ENCODE measurements at regions not wholly inside any gene's neighbourhood (a gene's known extent, or its start where the extent isn't known, plus 50 kb on each side); places are given as distances from the start of the nearest gene placed in this dataset.

DNA sequence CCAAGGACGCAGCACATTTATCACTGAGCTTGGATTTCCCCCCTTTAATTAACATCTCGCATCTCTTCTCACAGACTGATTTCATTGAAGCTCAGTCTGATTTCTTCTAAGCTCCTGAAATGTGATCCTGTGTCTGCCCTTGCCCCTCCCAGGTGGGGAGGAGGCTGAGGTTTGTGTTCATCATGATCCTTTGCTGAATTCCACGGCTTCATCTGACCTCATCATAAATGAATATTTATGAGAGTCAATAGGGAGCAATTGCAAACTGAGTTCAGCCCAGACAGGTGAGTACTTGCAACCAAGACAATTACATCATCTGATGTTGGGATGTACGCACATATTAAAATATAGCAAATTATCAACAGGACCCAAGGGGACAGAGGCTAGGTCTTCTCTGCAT lies 72.4 kb downstream of the MAP1LC3B2 start:
- Histone ChIP-seq H3K9ac (ENCODE audit: low read depth, low read length, poor library complexity, severe bottlenecking) (no peak overlapping the region), H3K9me3 (ENCODE audit: insufficient read depth, low read depth, low read length) (no peaks in the 10 kb centered on the region), H4K20me1 (ENCODE audit: insufficient read depth, low read length, poor library complexity, severe bottlenecking) (no peaks in the 10 kb centered on the region), H3K27me3 (ENCODE audit: insufficient read depth, low read length, poor library complexity, severe bottlenecking) (no peaks in the 10 kb centered on the region), H2AFZ (ENCODE audit: low read length) (no peak overlapping the region), H3K4me1 (ENCODE audit: insufficient read depth, low read length, poor library complexity, severe bottlenecking) (no peaks in the 10 kb centered on the region), H3K79me2 (ENCODE audit: insufficient read depth, low read length) (no peaks in the 10 kb centered on the region), H3F3A (ENCODE audit: low read depth) (no peaks in the 10 kb centered on the region), H3K4me3 (ENCODE audit: low read length, poor library complexity, severe bottlenecking) (no peak overlapping the region), H3K36me3 (ENCODE audit: insufficient read depth, low read length) (no peaks in the 10 kb centered on the region), H3K4me2 (ENCODE audit: low read depth, low read length, poor library complexity, severe bottlenecking) (no peak overlapping the region), H3K9me2 (replicated peaks; ENCODE audit: low read depth, low read length) (no peaks in the 10 kb centered on the region)
- TF ChIP-seq EZH2phosphoT487 (IDR thresholded peaks at IDR 0.05; ENCODE audit: borderline replicate concordance) = no peak
- TF ChIP-seq, protein P1, sequence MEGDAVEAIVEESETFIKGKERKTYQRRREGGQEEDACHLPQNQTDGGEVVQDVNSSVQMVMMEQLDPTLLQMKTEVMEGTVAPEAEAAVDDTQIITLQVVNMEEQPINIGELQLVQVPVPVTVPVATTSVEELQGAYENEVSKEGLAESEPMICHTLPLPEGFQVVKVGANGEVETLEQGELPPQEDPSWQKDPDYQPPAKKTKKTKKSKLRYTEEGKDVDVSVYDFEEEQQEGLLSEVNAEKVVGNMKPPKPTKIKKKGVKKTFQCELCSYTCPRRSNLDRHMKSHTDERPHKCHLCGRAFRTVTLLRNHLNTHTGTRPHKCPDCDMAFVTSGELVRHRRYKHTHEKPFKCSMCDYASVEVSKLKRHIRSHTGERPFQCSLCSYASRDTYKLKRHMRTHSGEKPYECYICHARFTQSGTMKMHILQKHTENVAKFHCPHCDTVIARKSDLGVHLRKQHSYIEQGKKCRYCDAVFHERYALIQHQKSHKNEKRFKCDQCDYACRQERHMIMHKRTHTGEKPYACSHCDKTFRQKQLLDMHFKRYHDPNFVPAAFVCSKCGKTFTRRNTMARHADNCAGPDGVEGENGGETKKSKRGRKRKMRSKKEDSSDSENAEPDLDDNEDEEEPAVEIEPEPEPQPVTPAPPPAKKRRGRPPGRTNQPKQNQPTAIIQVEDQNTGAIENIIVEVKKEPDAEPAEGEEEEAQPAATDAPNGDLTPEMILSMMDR (conservative IDR thresholded peaks at IDR 0.05; ENCODE audit: low read length) = no peak

DNA sequence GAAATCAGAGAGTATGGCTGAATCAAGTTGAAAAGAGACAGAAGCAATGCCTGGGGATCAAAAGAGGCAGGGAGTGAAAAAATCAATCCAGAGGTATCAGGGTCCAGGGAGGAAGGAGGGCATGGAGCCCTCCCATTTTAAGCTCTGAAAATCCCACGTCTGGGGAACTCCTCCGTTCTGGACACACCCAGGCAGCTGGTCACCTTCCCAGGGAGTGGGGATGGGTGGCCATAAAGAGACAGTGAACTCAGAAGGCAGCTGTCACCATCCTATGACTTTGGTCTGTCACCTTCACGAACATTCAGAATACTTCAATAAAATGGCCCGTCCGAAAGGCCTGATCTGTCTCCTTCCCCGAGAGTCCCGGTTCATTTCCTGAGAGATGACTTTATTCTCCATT lies 71.6 kb downstream of the MAP1LC3B2 start:
- no peaks in the 10 kb centered on the region for H4K20me1 ChIP-seq (ENCODE audit: insufficient read depth, low read length, poor library complexity, severe bottlenecking)
- no peaks in the 10 kb centered on the region for H3F3A ChIP-seq (ENCODE audit: low read depth)
- no peak overlapping the region for H2AFZ ChIP-seq (ENCODE audit: low read length)
- H3K27me3 ChIP-seq (ENCODE audit: insufficient read depth, low read length, poor library complexity, severe bottlenecking) = no peaks in the 10 kb centered on the region
- TF ChIP-seq EZH2phosphoT487 (IDR thresholded peaks at IDR 0.05; ENCODE audit: borderline replicate concordance) = no peak
- TF ChIP-seq, protein P1 (conservative IDR thresholded peaks at IDR 0.05; ENCODE audit: low read length) = no peak
- H3K79me2 ChIP-seq (ENCODE audit: insufficient read depth, low read length) = no peaks in the 10 kb centered on the region
- H3K36me3 ChIP-seq (ENCODE audit: insufficient read depth, low read length) = no peaks in the 10 kb centered on the region
- no peak overlapping the region for H3K4me2 ChIP-seq (ENCODE audit: low read depth, low read length, poor library complexity, severe bottlenecking)
- no peaks in the 10 kb centered on the region for H3K9me2 ChIP-seq (replicated peaks; ENCODE audit: low read depth, low read length)
- H3K4me1 ChIP-seq (ENCODE audit: insufficient read depth, low read length, poor library complexity, severe bottlenecking) = no peaks in the 10 kb centered on the region
- H3K9me3 ChIP-seq (ENCODE audit: insufficient read depth, low read depth, low read length) = no peaks in the 10 kb centered on the region
- H3K9ac ChIP-seq (ENCODE audit: low read depth, low read length, poor library complexity, severe bottlenecking) = no peak overlapping the region
- no peak overlapping the region for H3K4me3 ChIP-seq (ENCODE audit: low read length, poor library complexity, severe bottlenecking)

DNA sequence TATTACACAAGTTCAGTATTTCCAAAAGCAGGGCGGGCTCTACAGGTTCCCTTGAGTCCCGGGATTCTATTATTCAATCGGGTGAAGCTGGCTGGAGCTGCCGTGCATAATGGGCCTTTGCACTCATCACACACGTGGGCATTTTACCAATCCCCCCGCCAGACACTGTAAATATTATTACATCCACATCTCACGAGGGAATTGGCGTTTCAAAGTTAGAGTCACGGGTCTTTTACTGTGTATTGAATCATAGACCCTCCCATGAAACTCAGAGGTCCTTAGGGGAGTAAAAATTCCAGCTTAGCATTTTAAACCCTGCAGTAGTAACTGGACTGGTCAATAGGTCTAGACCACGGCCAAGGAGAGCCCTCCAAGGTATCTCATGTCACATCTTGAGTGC lies 70.3 kb downstream of the MAP1LC3B2 start:
- Histone ChIP-seq H3K4me3 (ENCODE audit: low read length, poor library complexity, severe bottlenecking) (no peak overlapping the region), H3K9me2 (replicated peaks; ENCODE audit: low read depth, low read length) (no peaks in the 10 kb centered on the region), H3K9ac (ENCODE audit: low read depth, low read length, poor library complexity, severe bottlenecking) (no peak overlapping the region), H3K79me2 (ENCODE audit: insufficient read depth, low read length) (no peaks in the 10 kb centered on the region), H4K20me1 (ENCODE audit: insufficient read depth, low read length, poor library complexity, severe bottlenecking) (no peaks in the 10 kb centered on the region), H3K36me3 (ENCODE audit: insufficient read depth, low read length) (no peaks in the 10 kb centered on the region), H2AFZ (ENCODE audit: low read length) (no peak overlapping the region), H3F3A (ENCODE audit: low read depth) (no peaks in the 10 kb centered on the region), H3K4me1 (ENCODE audit: insufficient read depth, low read length, poor library complexity, severe bottlenecking) (no peaks in the 10 kb centered on the region), H3K4me2 (ENCODE audit: low read depth, low read length, poor library complexity, severe bottlenecking) (no peak overlapping the region), H3K27me3 (ENCODE audit: insufficient read depth, low read length, poor library complexity, severe bottlenecking) (no peaks in the 10 kb centered on the region), H3K9me3 (ENCODE audit: insufficient read depth, low read depth, low read length) (no peaks in the 10 kb centered on the region)
- TF ChIP-seq EZH2phosphoT487 (IDR thresholded peaks at IDR 0.05; ENCODE audit: borderline replicate concordance) = no peak
- TF ChIP-seq, protein P1 (conservative IDR thresholded peaks at IDR 0.05; ENCODE audit: low read length) = no peak
